GM21576 (cell line): ENCODE measurements at regions not wholly inside any gene's neighbourhood (a gene's known extent, or its start where the extent isn't known, plus 50 kb on each side); places are given as distances from the start of the nearest gene placed in this dataset.

Source experiments
- ATAC-seq: cut with Tn5 transposase; IDR thresholded peaks from one replicate; pipeline ENCODE4 v1.9.1; 2021; ENCODE audit warnings: mild to moderate bottlenecking, moderate library complexity; ENCODE audit not compliant: unreplicated experiment

DNA sequence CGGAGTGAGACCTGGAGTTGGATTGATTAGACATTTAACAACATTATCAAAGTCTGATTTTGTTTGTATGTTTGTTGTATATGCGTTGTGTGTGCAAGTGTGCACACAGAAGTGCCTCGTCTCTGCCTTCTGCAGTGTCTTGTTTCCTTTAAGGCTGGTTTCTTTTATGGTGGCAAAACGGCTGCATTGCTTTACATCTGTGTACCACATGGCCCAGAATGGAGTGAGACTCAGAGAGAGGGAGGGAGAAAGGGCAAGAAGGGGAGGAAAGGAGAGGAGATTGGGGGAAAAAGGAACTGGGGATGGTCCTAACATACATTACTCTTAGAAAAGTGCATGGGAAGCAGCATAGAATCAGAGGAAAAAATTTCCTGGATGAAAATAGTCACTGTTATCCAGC, 99.7 kb upstream of the WLS start:
- no peak for ATAC-seq

DNA sequence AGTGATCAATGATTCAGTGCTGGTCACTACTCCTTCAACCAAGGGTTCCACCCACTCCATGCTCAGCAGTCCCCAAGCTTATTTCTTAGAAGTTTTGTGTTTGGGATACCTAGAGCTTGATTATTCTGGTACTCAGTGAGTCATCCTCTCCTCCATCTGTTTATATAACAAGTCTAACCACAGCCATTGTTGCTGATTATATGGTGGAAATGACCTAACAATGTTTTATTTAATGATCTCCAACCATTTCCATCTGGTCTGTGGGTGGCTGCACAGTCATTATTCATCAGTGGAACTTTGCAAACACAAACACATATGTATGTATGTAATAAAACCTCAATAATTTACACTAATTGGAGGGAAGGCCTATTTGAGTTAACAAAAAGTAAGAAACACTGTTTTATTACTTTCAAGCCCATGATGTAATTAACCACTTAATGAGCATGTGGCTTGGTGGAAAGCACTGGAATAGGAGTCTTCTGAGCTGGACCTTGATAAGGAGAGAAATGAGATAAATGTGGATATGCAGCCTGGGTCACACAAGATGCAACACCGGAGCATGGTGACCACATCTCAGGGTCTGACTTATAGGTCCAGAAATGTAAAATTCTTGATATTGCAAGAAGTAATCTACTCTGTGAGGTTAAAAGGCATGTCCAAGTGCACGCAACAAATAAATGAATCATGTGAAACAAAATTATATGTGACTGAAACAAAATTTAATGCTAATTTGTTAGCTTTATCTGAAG, 99.0 kb upstream of the WLS start:
- ATAC-seq = no peak

DNA sequence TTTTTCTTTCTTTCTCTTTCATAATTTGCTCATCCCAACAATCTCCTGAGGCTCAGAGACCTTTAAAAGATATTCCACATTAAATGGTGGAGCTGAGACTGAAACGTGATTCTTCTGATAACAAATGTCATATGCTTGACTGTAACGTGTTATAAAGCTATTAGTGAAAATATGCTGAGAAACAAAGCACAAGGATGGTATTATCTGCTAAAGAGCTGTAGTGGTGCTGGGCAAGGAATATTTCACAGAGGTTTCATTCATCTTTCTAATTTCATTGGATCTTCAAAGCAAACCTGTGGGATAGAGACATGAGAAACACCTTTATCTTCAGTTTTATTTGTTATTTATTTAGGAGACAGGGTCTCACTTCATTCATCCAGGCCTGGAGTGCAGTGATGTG, 98.1 kb upstream of the WLS start:
- ATAC-seq = no peak

DNA sequence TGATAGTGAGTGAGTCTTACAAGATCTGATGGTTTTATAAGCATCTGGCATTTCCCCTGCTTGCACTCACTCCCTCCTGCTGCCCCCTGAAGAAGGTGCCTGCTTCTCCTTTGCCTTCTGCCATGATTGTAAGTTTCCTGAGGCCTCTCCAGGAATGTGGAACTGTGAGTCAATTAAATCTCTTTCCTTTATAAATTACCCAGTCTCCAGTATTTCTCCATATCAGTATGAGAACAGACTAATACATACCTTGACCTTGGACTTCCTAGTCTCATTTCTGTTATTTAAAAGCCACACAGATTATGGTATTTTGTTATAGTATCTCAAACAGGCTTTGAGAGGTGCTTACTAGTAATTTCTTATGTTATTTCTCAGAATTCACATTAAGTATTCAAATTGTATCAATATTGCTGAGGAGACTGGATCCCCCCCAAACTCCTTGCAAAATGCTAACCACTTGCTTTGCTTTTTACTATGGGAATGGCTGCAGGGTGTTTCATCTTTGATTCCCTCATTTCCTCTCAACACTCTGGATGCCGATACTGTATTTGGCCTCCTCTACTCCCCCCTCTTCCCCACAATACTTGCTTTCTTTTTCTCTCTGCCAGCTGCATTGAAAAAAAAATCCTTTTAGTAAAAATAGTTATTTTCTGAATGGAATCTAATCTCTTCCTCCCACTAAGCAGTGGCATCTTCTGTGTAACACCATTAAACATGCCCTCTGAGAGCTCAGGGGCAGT, 96.9 kb upstream of the WLS start:
- ATAC-seq = no peak

DNA sequence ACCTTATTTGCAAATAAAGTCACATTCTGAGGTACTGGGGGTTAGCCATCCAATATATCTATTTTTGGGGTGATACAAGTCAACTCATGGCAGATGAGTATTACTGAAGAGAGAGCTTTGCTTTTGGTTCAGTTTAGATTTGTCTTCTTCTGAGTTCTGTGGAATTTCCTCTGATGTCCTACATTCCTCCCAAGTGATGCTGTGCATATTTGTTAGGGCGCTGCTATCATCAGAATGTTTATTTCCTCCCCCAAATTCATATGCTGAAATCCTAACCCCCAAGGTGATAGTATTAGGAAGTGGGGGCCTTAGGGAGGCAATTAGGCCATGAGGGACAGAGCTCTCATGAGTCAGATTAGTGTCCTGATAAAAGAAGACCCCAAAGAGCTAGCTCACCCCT, 96.2 kb upstream of the WLS start:
- ATAC-seq = no peak

DNA sequence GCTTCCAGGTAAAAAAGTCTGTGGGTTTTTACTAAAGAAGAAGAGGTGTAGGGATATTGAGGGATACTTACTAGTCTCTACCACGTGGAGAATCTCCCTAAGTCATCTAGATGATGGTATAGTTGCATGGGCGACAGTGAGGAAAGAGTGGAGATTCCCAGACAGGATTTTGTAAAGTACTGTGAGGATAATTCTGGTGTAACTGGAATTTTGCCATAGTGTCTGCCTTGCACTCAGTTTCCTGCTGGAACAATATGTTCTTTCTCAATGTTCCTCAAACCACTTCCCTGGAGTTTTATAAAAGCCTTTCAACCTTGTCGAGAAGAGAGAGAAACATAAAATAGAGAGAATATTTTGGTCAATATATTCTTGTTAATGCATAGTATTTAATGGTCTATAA, 95.1 kb upstream of the WLS start:
- ATAC-seq = no peak

DNA sequence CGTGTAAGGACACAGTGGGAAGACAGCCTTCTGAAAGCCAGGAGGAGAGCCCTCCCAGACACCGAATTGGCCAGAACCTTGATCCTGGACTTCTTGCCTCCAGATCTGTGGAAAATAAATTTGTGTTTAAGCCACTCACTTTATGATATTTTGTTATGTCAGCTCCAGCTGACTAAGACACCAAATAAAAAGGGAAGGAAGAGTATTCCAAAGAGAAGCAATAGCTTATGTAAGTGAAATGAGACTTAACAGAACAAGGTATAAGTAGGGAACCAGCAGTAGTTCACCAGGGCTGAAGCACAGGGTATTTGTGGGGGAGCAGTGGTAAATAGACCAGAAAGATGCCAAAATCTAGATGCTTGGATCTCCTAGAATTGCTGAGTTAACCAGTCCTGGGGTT, 94.2 kb upstream of the WLS start:
- no peak for ATAC-seq

DNA sequence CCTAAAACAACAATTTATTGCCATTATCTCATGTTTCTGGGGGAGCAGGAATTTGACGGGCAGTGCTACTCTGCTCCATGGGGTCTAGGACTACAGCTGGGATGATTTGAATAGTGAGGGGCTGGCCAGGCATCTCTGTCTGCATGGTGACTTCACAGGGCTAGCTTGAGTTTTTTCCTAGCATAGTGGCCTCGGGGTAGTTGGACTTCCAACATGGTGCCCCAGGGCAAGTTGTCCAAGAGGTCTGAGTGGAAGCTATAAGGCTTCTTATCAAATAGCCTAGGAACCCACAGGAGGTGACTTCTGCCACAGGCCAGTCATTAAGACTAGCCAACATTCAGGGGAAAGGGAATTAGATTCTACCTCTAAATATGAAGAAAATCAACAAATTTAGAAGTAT, 92.0 kb upstream of the WLS start:
- ATAC-seq = no peak

DNA sequence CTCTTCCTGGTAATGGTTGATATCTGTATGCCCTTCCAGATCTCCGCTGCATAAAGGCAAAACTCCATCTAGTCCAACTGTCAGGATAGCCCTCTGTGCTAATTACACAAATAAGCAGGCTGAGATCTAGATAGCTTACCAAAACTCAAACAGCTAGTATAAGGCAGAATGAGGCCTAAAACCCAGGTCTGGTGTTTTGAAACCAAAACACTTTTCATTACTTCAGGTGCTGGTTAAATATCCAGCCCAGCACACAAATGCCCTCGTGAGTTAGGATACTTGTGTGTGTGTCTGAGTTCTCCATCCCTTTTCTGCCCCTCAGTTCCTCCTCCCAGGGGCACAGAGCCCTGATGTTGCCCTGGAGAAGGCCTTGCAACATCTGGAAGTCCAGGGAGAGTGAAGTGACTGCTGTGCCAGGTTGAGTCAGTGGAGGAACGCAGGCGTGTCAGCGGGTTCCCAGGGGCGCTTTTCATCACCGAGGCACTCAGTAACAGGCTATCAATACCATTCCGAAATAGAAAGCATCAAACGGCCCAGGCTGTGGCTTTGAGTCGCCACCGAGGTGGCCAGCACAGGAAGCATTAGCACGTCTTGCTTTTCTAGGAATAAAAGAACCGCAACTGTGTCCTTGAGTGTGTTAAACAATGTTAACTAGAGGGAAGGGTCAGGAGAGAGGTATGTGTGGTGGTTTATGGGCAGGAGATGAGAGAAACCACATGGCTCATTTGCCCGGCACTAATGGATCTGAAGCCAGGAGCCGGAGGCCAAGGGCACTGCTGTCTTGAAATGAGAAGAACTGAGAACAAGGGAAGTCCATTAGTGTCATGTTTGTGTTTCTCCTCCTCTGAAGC, 90.7 kb upstream of the WLS start:
- no peak for ATAC-seq

DNA sequence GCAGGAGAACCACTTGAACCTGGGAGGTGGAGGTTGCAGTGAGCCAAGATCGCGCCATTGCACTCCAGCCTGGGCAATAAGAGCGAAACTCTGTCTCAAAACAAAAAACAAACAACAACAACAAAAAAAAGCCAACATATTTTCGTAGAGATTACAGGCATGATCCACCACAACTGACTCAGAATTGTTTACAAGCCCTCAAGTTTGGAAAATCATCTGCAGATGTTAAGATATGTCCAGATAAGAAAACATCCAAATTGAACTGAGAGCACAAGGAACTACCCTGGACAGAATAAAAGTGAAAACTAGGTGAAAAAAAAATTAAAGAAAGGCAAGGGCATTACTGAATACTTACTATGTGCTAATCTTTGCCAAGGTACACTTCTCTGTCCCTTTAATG, 89.8 kb upstream of the WLS start:
- no peak for ATAC-seq

DNA sequence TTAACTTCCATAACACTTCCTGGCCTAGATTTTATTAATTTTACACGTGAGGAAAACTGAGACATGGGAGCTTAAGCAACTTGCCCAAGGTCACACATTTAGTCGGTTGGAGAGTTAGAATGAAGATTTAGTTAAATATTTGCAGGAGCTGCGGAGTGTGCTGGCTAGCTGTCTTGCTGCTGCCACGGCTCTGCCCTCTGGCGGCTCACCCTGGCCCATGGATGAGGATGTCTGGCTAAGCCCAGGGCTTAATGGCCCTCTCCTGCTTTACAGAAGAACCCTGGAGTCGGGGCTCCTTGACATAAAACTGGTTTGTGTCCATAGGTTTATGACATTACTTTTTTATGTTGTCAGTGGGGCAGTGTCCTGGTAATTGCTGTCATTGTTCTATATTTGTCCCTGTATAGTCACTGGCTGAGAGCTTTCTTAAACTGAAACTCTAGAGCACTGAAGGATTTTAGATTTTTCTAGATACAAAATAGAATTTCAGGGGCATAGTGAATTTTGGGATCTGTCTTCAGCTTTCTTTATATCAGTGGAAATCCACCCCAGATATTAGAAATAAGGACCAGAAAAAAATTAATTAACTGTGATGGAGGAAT, 88.9 kb upstream of the WLS start:
- no peak for ATAC-seq

DNA sequence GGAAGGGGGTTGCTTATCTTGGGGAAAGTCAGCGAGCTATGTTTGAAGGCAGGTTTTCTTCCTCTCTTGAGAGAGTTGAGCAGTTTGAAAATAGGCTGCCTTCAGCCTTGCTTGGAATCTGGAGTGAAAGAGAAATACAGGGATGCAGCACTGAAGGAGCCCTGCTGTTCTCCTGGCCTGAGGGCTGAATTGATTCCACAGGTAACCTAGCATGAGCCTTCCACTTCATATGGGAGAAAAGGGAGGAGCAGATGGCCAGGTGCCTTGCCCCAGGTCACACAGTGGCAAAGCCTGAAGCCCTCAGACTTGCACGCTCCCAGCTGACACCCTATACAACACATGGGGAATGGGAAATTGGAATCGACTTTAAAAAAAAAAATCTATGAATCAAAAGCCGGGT, 88.0 kb upstream of the WLS start:
- ATAC-seq = no peak

DNA sequence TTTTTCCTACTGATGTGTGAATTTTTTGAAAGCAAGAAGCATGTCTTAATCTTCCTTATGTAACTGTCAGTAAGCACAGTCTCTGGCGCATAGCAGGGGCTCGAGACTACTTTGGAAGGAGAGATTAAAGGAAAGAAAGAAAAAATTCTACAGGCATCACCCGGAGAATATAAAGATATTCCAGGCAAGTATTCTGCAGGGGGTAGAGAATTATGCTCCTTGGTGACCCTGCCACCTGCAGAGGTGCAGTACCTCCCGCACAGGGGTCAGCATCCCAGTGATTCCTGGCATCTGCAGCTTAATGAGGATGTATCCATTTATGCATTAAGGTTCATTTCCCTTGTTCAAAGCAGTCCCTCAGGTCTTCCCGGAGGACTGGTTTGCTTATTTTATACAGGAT, 87.6 kb upstream of the WLS start:
- no peak for ATAC-seq

DNA sequence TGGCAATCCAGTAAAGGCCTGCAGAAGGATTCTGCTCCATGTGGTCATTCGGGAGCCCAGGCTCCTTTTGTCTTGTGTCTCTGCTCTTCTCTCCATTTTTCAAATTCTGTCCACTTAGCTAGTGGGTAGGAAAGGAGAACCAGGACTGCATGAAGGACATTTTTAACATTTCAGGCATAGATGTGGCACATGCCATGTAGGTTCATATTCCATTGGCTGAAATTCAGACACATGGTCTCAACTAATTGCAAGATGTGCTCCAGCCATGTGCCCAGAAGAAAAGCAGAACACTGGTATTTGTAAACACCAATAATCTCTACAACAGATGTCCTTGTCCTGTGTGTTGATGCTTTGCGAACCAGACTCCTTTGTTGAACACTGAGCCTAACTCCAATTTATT, 85.2 kb upstream of the WLS start:
- no peak for ATAC-seq

DNA sequence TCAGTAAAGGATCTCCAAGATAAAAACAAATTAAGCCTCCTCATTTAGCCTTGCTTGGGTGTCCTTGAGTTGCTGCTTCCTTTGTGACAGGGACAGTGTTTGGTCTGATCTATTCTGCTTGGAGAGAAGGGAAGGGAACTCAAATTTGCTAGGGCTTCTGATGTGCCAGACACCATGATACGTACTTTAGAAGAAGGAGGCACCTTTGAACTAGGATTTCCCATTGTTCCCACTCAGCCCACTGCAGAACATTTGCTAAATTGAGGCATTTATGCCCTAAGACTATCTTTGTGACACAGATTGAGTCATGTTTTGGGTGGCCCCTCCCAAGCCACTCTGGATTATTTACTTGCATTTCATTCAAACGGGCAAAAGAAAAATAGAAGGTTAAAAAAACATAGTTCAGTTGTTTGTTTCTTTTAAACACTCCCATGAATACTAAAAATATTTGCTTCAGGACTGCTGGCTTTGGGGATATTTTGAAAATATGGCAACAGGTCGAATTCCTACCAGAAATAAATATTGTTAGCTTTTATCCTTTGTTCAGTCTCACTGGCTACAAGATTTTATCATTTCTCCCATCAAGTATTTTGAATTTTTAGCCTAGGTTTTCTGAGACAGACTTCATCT, 81.9 kb upstream of the WLS start:
- ATAC-seq = no peak

DNA sequence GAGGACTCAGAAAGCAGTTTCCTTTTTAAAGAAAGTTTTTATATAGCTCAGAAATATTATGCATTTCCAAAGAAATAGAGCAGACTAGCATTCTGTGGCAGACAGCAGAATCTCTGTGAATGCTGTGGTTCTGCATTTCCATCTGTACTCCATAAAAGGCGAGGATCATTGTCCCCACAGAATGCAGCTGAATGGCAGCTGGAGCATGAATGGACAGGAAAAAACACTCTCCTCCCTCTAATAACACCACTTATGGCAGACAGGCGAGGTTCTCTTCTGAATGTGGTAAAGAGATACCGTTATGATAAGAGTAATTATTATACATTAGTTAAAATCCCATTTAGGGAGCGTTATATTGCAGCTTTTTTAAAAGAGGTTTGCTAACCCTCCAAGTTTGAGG, 81.4 kb upstream of the WLS start:
- ATAC-seq = no peak

DNA sequence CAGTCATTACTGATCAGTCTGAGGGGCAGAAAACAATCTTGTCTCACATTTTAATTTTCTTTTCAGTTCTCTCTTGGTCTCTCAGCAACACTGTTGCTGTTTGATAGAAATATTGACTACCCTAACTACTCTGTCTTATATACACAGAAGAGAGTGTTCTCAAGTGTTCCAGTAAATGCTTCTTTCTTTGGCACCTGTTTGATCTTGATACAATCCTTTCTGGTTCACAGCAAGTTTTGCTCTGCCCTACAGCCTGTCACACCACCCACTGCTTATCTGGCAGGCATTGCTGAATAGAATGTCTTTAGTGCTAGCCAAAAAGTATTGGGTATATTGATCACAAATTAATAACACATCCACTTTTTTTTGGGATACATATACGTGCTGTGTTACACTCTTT, 75.7 kb upstream of the WLS start:
- ATAC-seq = no peak

DNA sequence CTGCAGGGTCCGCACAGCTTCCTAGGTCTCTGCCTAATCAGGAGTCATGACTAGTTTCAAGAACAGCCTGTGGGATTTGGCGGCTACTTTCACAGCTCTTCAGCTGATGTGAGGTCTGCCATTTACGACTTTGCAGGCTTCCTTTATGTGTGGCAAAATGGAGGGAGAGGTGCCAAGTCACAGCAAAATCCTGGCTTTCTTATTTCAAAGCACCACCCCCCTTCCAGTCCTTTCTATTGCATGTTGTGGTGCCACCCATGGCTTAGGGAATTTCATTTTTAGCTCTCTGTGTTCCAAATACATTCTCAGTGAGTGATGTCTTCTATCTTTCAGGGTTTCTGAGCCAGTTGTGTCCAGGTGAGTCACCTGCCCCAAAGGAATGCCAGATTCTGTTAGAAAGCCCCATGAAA, 75.1 kb upstream of the WLS start:
- no peak for ATAC-seq

DNA sequence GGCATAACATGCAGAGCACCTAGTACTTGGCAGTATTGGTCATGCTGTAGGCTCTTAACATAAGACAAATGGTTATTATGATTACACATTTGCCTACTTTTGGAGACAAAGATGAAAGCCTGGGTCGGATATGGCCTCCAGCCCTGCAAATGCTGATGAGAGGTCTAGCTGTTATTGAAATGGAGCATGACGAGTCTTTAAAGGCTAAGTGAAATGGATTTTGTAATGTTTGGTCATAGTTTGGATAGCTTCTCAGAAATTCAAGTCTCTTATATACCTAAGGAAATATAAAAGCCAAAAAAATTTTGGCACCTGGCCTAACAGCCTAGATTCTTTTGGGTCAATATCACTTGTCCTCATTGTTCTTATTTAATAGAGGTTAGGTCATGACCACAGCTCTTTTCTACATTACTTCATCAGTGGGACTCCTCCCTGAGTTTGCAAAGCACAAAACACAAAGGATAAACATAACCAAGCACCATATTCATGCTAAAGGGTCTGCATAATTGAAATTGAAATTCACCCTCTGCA, 69.2 kb upstream of the WLS start:
- no peak for ATAC-seq

DNA sequence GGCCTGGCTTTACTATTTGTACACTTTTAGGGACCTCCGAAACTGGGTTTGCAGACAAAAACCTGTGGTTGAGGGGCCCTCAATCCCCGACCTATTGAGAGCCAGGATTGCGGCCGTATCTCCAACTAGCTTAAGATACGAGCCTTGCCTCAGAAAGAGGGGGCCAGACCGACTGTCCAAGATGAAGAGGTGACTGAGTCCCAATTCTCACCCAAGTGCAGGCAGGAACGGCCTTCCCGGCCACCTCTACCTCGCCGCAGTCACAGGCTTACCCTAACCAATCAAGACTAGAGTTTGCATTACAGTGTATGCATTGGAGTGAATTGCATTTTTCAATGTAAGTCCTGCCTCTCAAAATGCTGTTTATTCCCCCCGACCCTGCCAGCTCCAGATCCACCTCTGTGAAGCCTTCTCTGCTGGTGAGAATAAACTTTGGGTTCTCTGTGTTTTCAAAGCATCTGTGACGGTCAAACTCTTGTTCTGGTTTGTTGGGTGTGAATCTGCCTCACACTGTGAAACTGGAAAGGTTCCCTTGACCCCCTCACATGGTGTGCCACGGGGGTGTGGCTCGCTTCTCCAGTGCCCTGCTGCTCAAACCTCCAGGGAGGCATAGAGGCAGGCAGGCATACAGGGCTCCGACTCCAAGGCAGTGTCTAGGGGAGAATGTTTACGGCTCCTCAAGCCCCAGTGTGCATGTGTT, 62.2 kb upstream of the WLS start:
- no peak for ATAC-seq
